NCI-H146 treated with DMSO at 0.1 percent for 48 hours (cell line): ENCODE measurements at regions not wholly inside any gene's neighbourhood (a gene's known extent, or its start where the extent isn't known, plus 50 kb on each side); places are given as distances from the start of the nearest gene placed in this dataset.
A peak's percentile ranks its signal among the peaks of the same experiment; 100 is the strongest.
"Not testable (repeated sequence)": the region's sequence is repeated elsewhere in the genome, so short reads cannot be mapped to it uniquely, and the experiment has no call there.

Source experiments
- DNase-seq: peaks from one replicate; lab custom pipeline; 2025; ENCODE audit not compliant: unreplicated experiment; lab: John Stamatoyannopoulos, UW

GRCh38 chr21:35540950-35541638 is 492.0 kb upstream of the RUNX1 start:
- peak; percentile 56 for DNase-seq

GRCh38 chr21:35538386-35538785 is 489.3 kb upstream of the RUNX1 start:
- no peak for DNase-seq

DNA sequence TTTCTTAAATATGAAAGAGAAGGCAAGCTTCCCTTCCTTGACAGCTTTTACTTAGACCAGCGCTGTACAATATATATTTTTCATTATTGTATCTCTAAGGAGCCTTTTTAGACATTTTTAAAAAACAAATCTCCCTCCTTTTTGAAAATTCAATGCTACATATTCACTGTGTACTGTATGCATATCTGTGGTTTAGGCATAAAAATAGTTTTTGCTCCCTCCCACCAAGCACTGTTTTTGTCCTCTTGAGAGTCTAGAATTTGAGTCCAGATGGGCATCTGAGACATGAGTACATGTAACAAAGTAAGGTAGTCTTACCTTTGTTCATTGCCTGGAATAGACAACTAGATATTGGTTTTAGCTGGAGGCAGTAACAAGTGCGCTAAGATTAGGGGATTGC is 488.5 kb upstream of the RUNX1 start:
- DNase-seq = no peak

- no peak for DNase-seq
These were observed 484.8 kb upstream of the RUNX1 start for GRCh38 chr21:35533893-35534292.

- no peak for DNase-seq
These were observed 481.7 kb upstream of the RUNX1 start for GRCh38 chr21:35530766-35531165.

DNA sequence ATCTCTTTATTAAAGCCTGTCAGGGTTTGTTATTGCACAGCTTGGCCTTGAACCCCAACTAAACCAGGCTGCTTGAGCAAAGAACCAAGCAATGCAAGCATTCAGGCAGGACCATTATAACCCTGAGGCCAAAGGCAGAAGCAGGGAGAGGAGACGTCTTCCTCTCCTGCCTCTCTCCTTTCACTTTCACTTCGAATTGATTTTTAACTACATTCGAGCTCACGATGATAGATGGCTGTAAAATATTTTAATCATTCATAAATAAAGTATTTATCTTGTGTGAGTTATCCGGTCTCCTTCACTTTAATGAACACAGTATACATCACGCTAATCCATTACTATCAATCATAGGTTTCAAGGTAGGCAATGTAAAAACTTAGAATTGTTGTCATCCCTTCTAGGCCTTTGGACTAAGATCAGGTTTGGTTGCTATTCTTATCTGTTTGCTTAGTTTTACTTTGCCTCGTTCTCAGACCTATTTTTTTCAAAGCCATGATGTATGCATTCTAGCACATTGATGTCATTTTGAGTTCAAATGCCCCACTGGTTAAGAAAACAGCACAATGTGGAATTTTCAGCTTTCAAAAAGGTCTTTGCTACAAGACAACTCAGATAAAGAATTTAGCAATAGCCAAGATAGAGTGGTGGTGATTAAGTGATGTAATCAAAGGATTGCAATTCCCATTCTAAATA is 480.2 kb upstream of the RUNX1 start:
- DNase-seq = no peak

- no peak for DNase-seq
These were observed 479.3 kb upstream of the RUNX1 start for GRCh38 chr21:35528116-35529042.

GRCh38 chr21:35527358-35527757 is 478.3 kb upstream of the RUNX1 start:
- no peak for DNase-seq

GRCh38 chr21:35525443-35525842 is 476.3 kb upstream of the RUNX1 start:
- no peak for DNase-seq

- no peak for DNase-seq
These were observed 472.9 kb upstream of the RUNX1 start for GRCh38 chr21:35521852-35522505.

DNA sequence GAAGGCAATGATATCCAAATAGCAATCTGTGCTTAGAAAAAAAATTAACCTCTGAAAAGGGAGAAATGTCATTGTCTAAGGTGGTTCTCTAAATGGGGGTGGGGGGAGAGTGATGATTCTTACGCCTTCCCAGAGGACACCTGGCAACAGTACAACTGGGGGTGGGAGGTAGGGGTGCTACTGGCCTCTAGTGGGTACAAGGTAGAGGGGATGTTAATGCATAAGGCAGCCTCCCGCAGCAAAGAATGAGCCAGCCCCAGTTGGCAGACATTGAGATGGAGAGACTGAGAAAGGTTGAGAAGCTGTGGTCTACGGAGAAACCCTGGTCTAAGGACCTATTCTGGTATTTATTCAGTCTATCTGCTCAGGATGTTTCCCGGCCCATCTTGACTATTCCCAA is 472.2 kb upstream of the RUNX1 start:
- DNase-seq = no peak

DNA sequence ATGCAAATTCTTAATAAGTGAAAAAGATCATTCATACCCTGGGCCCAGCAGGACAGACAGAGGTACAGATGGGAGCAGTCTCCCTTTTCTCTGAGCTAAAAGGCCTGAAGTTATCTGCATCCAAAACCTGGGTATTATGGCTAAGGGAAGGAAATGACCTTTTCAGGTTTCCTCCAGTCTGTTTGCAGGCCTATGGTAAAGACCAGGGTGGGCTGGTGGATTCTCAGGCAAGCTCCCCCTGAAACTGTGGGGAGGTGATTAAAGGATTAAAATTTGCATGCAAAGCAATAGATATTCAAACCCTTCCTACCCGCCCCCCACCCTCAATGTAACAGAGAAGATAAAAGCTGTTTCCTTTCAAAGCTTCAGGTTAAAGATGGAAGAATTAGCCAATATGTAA is 471.8 kb upstream of the RUNX1 start:
- DNase-seq = no peak

- DNase-seq = peak; percentile 26
These were observed 471.2 kb upstream of the RUNX1 start for GRCh38 chr21:35520302-35520701.

DNA sequence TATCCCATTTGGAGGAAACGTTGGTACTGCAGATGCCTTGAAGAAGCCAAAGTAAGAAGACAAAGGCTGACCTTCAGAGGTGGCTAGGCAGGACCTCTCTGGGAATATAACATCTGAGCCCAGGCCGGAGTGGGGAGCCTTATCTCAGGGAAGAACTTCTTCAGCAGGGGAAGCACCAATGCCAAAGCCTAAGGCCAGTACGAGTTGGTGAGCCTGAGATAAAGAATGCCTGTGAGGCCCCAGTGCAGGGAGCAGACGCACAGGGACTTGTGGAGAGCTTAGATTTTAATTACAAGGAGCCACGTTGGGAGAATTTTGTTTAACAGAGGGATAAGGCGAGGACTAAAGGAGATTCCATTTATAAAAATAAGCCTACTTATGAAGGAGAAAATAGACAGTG is 468.8 kb upstream of the RUNX1 start:
- DNase-seq = no peak

GRCh38 chr21:35516292-35516691 is 467.2 kb upstream of the RUNX1 start:
- DNase-seq = not testable (repeated sequence)

DNA sequence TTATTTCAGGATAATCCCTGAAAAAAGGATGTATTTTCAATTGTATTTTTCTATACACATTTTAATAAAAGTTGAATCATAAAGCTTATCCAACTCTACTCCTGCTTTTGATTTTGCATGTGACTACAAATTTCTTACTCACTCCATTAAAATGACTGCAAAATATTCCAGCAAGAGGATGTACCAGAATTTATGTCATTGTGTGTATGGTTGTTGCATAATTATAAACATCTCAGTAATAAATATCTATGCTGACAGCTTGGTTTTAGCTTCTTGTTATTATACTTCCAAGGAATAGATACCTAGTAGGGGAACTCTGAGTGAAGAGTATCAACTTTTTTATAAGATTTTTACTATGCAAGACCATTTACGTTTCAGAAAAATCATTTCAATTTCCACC is 463.2 kb upstream of the RUNX1 start:
- DNase-seq = no peak

DNA sequence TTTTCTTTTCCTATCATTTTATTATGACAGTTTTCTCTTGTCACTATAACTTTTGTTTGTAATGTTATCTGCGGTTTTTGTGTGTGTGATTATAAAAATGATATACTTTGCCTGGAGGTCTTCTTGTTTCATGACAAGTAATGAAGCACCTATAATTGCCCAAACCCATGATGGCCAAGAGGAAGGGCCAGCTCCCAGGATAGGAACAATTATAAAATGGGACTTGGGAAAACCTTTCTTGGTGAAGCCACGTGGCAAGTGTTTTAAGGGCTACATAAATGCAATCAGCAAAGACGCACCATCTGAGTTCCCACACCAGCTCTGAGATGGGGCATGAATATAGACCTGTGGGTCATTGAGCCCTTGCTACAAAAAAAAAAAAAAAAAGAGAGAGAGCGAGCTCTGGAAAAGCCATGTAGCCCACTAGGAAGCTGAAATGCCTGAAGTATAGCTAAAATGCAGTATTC is 462.6 kb upstream of the RUNX1 start:
- no peak for DNase-seq

DNA sequence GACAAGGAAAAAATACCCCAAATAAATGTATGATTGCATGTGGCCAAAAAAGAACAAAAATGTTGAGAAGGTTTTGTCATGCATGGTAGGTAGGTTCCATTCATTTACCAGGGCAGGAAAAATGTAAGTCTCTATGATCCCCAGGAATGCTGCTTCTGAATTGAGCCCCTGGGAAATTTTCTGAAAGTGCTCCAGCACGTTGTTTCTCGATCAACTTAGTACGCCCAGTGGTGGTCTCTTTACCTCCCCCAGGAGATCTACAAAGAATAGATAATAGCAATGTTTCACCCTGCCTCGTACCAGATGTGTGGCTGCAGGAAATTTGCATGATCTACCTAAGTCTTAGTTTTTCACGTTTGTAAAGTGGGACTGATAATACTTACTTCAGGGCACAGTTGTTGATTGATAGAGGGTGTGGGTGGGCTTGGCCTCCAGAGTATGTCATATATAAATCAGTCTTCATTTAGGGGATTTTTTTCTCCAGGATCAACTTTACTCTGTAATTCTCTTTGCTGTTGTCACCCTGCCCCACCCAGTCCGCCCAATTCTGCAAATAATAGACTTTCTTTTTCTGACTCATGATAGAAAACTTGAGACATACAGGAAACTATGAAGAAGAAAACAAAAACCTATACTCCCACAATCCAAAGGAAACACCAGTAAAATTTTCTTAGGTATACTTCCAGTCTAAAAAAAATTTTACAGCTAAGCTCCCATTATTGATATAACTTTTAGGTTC is 462.0 kb upstream of the RUNX1 start:
- no peak for DNase-seq

DNA sequence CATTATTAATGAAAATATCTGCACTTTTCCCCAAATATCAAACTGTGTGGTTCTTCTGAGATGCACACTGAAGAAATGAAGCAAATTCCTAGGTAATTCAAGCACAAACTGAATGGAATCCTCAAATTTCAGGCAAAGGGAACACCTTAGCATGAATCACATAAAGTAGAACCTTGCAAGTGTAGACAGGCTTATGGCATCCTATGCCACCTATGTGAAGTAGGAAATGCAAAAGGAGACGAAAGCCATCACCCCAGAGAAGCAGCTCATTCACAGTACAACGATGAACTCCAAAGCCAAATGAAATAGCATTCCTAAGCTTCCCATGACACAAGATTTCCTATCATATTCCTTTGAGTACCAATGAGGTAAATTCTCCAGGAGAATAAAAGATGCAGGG is 461.2 kb upstream of the RUNX1 start:
- no peak for DNase-seq

GRCh38 chr21:35509001-35509704 is 460.1 kb upstream of the RUNX1 start:
- no peak for DNase-seq
